SK-N-DZ (cell line): ENCODE measurements at regions not wholly inside any gene's neighbourhood (a gene's known extent, or its start where the extent isn't known, plus 50 kb on each side); places are given as distances from the start of the nearest gene placed in this dataset.
"Not testable (repeated sequence)": the region's sequence is repeated elsewhere in the genome, so short reads cannot be mapped to it uniquely, and the experiment has no call there.

Experiments
- DNase-seq: peaks from one replicate; pipeline ENCODE4 v3.0.0-alpha.2; 2015; ENCODE audit warnings: low spot score

GRCh38 chr15:38119865-38120264, 132.8 kb upstream of the SPRED1 start:
- DNase-seq: not testable (repeated sequence)

GRCh38 chr15:38127306-38127771, 125.3 kb upstream of the SPRED1 start:
- DNase-seq: no peak

DNA sequence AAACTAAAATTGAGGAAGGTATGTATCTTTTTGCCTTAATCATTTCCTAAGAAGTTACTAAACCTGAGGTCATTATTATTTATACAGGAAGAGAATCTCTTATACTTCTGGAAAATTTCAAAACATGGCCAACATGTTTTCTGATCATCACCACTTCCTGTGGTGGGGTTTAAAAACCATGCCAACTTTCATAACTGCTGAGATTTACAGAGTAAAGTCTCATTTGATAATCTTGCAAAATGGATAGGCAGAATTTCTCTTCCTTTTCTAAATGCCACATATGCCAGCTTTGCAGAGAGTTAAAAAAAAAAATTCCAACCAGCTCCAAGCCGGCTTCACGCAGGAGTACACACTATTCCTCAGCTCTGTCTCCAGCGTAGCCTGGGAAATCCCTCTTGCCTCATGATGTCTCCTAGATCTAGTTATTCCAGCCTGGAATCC, 124.3 kb upstream of the SPRED1 start:
- no peak for DNase-seq

- no peak for DNase-seq
These were observed 123.7 kb upstream of the SPRED1 start for GRCh38 chr15:38128921-38129320.

DNA sequence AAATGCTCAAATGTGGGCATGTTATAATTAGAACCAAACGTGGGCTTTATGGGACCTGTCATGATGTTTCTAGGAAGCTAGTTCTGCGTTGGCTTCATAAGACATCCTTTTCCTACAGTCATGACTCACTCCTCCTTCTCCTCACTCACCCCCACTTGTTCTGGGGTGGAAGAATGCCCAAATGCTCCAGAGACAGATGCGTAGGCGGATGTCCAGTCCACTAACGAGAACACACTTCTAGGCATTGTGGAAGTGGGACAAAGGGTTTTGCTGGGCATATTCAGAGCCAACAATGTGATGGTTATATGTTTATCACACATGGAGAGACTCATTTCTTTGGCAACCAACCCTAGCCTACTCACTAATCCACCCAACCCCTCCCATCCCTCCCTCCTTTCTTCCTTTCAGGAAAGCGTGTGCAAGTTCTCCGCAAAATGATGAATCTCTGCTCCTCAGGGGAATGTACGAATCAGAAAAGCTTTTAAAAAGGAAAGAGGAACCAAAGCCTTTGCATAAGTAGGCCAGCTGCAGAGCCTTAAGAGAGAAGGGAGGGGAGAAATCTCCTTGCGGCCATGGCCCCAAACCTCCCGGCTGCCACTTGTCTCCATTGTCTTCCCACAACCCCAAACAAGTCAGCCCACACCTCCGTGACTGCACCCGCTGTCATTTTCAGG, 123.0 kb upstream of the SPRED1 start:
- no peak for DNase-seq

DNA sequence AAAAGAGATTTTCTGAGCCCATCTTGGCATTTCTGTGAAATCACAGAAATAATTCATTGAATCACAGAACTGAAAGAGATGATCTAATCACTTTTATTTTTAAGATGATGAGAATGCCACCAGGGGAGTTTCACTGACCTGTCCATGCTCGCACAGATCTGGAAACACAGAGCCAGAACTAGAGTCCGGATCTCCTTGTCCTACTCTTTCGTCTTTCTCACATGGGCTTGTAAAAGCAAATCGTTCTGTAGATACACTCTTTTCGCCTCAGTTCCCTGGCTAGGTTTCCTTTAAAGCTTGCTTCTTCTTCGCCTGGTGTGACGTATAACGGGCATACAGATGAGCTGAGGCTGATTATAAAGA, 122.5 kb upstream of the SPRED1 start:
- DNase-seq: no peak

DNA sequence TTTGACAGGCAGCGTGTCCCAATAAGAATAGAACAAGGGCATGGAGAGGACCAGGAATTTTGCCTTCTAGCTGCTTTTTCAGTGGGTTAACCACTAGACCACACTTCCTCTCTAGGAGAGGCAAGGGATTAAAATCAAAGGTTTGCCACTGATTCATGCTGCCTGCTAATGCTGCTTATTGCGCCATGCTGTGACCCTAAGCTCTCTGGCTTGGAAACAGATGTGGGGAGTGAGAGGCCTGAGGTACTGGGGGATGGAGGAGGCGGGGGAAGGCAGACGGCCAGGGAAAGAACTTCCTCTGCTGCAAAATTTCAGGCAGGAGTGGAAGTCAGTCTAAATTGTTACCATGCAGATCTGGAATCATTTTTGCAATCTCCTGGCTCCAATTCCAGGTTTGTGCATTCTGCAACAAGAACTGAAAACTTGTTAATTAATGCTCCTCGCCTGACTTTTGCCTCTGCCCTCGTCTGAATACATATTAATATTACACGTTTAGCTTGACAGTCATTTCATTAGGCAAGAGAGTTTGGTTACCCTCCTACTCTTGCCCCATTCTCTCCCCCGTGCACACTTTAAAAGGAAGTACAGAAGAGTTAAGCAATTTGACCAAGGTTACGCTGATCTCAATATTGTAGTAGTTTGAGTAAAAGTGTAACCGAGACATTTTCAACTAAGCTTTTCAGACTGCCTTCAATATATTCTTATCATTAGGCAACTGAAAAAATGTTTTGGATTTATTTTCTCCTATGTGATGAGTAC, 121.7 kb upstream of the SPRED1 start:
- DNase-seq: no peak

GRCh38 chr15:38134252-38134651, 118.4 kb upstream of the SPRED1 start:
- DNase-seq: no peak

DNA sequence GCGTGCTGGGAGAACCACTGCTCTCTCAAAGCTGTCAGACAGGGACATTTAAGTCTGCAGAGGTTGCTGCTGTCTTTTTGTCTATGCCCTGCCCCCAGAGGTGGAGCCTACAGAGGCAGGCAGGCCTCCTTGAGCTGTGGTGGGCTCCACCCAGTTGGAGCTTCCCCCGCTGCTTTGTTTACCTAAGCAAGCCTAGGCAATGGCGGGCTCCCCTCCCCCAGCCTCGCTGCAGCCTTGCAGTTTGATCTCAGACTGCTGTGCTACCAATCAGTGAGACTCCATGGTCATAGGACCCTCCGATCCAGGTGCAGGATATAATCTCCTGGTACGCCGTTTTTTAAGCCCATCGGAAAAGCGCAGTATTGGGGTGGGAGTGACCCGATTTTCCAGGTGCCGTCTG, 110.4 kb upstream of the SPRED1 start:
- not testable (repeated sequence) for DNase-seq

GRCh38 chr15:38144921-38145320, 107.7 kb upstream of the SPRED1 start:
- DNase-seq: no peak

DNA sequence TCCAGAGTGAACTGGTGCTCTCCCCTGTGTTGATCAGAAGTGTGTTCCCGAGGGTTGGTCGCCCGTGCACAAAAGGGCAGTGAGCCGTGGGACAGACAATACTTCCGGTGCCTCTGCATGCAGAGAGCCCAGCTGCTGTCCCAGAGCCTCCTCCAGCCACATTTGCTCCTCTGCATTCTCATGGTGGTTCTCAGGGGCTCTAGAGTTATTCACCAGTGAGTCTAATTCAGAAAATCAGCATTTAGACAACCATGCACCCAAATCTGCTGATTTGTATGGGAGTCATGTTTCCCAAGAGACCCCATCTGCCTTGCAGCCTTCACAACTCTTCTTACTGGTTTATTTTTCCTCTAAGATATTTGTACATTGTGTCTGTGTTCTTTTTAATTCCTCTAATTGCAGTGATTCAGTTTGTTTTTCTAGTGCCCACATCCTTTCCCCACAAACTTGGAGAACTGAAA, 107.0 kb upstream of the SPRED1 start:
- DNase-seq: no peak

DNA sequence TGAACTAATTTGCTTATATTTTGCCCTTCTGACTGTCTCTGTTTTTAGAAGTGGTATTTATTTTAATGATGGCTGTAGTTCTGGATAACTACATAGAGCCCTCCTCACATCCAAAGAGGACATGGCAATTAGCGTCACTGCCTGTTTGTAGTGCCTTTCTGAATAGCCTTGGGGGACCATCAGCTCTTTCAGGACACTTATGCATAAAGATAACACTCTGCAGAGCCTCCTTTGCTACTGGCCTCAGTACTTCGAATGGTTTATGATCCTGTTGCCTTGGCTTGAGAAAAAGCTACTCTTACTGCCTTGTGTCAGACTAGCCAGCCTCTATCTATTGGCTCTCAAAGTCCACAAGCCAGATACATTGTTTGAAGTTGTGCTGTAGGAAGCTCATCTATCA, 105.4 kb upstream of the SPRED1 start:
- DNase-seq: no peak

DNA sequence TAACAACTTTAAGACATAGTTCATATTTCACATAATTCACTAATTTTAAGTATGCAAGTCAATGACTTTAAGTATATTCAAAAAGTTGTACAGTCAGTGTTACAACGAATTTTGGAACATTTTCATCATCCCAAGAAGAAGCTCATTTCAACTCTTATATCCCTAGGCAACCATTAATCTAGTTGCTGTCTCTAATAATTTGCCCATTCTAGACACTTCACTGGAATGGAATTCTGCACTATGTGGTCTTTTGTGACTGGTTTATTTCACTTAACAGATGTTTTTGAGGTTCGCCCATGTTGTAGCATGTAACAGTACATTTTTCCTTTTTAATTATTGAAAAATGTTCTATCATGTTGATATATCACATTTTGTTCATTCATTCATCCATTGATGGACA, 104.2 kb upstream of the SPRED1 start:
- DNase-seq: no peak

DNA sequence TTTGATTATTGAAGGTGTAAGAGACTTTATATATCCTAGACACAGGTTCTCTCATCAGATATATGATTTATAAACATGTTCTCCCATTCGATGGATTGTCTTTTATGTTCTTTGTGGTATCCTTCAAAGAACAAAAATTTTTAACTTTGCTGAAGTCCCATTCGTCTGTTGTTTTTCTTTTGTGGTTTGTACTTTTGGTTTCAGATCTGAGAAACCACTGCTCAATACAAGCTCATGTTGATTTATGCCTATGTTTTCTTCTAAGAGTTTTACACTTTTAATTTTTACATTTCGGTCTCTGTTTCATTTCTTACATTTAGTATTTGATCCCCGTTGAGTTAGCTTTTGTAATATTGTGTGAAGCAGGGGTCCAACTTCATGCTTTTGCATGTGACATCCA, 103.3 kb upstream of the SPRED1 start:
- DNase-seq: no peak

GRCh38 chr15:38150148-38150547, 102.5 kb upstream of the SPRED1 start:
- DNase-seq: no peak

- no peak for DNase-seq
These were observed 101.8 kb upstream of the SPRED1 start for GRCh38 chr15:38150794-38151193.

- DNase-seq: no peak
These were observed 98.9 kb upstream of the SPRED1 start for GRCh38 chr15:38153781-38154180.

GRCh38 chr15:38154255-38154654, 98.4 kb upstream of the SPRED1 start:
- no peak for DNase-seq

- DNase-seq: no peak
These were observed 97.8 kb upstream of the SPRED1 start for GRCh38 chr15:38154837-38155236.

- no peak for DNase-seq
These were observed 89.0 kb upstream of the SPRED1 start for GRCh38 chr15:38163658-38164057.

DNA sequence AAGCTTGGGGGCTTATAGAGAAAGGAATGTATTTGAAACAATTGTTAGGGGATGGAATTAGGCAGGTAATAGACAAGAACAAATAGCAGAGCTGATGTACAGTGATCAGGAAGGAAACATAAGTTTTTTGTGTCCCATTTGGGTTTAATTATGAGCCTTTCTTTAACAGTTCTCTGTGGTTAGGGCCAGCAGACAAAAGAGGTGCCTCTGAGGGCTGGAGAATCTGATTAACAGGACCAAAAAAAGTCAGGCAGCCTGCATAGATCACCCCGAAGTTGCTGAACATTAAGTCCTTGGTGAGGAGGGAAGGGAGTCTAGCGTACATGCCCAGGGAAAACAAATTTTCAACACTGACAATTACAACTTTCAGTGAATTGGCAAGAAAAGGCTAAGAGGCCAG, 88.6 kb upstream of the SPRED1 start:
- DNase-seq: no peak

- no peak for DNase-seq
These were observed 88.1 kb upstream of the SPRED1 start for GRCh38 chr15:38164507-38164906.

- DNase-seq: no peak
These were observed 84.1 kb upstream of the SPRED1 start for GRCh38 chr15:38168467-38169070.
